ENCODE measurements at regions not wholly inside any gene's neighbourhood (a gene's known extent, or its start where the extent isn't known, plus 50 kb on each side); places are given as distances from the start of the nearest gene placed in this dataset.
"Not testable (repeated sequence)": the region's sequence is repeated elsewhere in the genome, so short reads cannot be mapped to it uniquely, and the experiment has no call there.

DNA sequence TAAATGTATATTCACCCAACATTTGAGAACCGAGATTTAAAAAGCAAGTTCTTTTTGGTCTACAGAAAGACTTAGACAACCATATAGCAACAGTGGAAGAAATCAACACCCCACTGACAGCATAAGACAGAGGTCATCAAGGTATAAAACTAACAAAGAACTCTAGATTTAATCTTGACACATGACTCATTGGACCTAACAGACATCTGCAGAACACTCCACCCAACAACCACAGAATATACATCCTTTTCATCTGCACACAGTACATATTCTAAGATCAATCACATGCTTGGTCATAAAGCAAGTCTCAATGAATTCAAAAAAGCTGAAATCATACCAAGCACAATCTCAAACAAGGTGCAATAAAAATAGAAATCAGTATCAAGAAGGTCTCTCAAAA is 65.8 kb downstream of the SPIN4 start:
- DNase-seq = no peak

DNA sequence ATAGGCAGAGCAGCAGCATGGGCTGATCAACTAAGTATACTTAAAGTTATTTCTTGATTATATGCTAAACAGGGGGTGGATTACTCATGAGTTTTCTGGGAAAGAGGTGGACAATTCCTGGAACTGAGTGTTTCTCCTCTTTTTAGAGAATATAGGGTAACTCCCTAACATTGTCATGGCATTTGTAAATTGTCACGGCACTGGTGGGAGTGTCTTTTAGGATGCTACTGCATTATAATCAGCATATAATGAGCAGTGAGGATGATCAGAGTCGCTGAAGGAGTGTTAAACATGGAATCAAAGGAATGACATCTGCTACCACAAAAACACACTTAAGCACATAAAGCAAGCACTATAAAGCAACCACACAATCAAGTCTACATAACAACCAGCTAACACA is 66.5 kb downstream of the SPIN4 start:
- no peak for DNase-seq

- DNase-seq = no peak
Observed at GRCh38 chrX:63283348-63283747, 67.8 kb downstream of the SPIN4 start.

GRCh38 chrX:63282828-63283227 is 68.3 kb downstream of the SPIN4 start:
- DNase-seq = no peak

- no peak for DNase-seq
Observed at GRCh38 chrX:63282077-63282476, 69.1 kb downstream of the SPIN4 start.

- no peak for DNase-seq
Observed at GRCh38 chrX:63281465-63281864, 69.7 kb downstream of the SPIN4 start.

DNA sequence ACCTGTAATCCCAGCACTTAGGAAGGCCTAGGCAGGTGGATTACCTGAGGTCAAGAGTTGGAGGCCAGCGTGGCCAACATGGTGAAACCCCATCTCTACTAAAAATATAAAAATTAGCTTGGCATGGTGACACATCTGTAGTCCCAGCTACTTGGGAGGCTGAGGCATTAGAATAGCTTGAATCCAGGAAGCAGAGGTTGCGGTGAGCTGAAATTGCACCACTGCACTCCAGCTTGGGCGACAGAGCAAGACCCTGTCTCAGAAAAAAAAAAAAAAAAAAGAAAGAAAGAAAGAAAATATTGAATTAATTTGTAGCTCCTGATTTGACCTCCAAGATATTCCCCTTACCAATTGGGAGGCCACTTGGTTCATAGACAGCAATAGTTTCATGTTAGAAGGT is 73.7 kb downstream of the SPIN4 start:
- DNase-seq = not testable (repeated sequence)

- DNase-seq = no peak
Observed at GRCh38 chrX:63275127-63275526, 76.0 kb downstream of the SPIN4 start.

DNA sequence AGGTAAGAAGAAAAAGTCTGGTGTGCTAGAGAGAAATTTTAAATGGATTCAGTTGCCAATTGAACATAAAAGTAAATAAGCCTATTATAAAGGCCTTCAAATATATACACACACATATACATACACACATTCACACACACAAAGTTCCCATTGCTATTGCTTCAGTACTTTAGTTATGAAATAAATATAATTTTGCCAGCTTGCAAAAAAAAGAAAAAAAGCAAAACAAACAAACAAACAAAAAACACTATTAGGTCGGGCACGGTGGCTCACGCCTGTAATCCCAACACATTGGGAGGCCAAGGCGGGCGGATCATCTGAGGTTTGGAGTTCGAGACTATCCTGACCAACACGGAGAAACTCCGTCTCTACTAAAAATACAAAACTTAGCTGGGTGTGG is 80.3 kb downstream of the SPIN4 start:
- no peak for DNase-seq

DNA sequence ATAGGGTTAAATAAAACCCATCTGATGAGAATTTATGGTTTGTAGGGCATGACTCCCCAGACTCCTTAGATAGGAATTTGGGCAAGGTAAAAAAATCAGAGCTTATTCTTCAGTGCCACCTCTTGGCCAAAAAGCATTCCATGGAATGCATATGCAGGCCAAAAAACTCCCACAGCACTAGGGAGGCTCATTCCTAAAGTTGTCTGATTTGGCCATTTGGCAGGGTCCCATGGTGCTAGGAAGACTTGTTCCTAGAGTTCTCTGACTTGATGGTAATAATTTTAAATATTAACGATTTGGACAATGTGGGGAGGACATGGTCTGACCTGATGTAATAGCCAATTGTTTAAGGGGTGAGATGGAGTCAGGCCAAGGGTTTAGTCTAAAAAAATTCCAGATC is 93.0 kb downstream of the SPIN4 start:
- no peak for DNase-seq

DNA sequence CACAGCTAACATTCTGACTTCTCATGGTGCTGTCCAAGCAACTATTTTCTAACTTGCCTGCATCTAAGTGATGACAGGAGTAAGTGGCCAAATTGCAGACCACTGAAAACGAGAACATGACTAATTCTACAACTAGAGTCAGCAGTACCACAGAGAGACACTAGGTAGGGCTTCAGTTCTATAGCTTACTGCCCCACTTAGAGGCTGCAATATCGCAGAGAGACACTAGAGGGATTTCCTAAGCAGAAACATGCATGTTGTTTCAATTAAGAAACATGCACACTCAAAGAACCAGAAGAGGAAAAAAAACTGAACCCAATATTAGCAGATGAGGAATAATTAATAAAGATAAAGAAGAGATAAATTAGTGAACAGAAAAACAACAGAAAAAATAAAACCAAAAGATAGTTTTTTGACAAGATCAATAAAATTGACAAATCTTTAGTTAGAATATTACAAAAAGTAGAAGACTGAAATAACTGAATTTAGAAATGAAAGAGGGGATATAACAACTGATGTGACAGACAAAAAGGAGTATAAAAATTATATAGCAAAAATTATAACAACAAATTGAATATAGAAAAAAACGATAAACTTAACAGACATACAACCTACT is 100.8 kb downstream of the SPIN4 start:
- no peak for DNase-seq

DNA sequence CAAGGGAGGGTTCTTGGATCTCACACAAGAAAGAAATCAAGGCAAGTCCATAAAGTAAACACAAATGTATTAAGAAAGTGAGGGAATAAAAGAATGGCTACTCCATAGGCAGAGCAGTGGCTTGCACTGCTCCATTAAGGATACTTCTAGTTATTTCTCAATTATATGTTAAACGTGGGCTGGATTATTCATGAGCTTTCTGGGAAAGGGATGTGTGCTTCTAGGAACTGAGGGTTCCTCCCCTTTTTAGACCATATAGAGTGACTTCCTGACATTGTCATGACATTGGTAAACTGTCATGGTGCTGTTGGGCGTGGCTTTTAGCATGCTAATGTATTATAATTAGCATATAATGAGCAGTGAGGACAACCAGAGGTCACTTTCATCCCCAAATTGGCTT is 108.4 kb downstream of the SPIN4 start:
- DNase-seq = not testable (repeated sequence)

- DNase-seq = not testable (repeated sequence)
Observed at GRCh38 chrX:63235963-63236362, 115.2 kb downstream of the SPIN4 start.

DNA sequence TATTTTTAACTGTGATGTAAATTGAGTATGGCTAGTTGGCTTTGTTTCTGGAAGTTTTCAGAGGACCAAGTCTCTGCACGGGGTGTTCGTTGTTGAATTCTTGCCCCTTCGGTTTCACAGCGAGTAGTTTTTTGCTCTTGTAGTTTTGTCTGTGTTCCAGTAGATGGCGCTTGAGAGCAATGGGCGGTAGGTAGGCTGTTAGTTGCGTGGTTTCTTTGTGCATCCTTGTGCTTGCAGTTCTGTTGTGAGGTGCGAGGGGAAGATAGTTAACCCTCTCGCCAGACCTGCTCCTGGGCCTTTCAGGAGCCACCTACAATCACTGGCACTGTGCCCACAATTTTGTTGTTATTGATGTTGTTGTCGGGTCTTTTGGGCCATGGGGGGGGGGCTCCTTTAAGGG is 118.1 kb downstream of the SPIN4 start:
- not testable (repeated sequence) for DNase-seq

GRCh38 chrX:63218202-63218601 is 132.9 kb downstream of the SPIN4 start:
- DNase-seq = not testable (repeated sequence)

GRCh38 chrX:63217549-63217948 is 133.6 kb downstream of the SPIN4 start:
- DNase-seq = not testable (repeated sequence)

DNA sequence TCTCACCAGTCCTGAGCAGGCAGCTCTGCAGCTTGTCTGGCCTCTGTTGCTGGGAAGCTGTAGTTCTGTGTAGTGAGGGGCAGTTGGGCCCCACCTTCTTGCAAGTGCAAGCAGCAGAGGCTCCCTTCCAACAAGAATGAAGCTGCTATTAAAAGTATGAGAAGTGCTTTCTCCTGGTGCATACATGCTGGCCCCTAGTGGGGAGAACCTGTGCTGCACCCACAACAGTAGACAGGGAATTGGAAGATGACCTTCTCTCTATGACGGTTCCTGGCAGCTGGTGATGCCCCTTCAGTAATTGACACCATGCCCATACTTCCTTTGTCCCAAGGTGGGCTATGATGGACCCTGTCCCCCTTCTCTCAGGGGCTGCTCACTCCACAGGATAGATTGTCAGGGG is 141.5 kb downstream of the SPIN4 start:
- DNase-seq = not testable (repeated sequence)

- not testable (repeated sequence) for DNase-seq
Observed at GRCh38 chrX:63209128-63209527, 142.0 kb downstream of the SPIN4 start.

- DNase-seq = not testable (repeated sequence)
Observed at GRCh38 chrX:63204266-63205074, 146.7 kb downstream of the SPIN4 start.

DNA sequence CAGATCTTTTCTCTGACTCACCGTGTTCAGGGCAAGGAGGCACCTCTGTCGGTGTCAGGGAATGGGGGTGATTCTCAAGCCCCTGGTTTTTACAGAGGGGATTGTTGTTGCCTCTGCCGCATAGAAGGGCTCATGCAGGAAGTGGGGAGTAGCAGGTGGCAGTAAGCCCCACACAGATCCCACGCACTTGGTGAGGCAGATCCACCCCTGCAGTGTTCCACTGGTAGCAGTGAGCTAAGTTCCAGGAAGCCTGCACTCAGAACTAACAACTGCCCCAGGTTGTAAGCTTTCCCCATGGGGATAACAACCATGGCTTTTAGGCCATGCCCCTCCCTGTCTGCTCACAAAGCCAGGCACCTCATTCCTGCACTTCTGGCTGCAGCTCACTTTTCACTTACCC is 149.1 kb downstream of the SPIN4 start:
- not testable (repeated sequence) for DNase-seq

- not testable (repeated sequence) for DNase-seq
Observed at GRCh38 chrX:63198693-63199092, 152.4 kb downstream of the SPIN4 start.

GRCh38 chrX:63192366-63193041 is 158.6 kb downstream of the SPIN4 start:
- DNase-seq = not testable (repeated sequence)

DNA sequence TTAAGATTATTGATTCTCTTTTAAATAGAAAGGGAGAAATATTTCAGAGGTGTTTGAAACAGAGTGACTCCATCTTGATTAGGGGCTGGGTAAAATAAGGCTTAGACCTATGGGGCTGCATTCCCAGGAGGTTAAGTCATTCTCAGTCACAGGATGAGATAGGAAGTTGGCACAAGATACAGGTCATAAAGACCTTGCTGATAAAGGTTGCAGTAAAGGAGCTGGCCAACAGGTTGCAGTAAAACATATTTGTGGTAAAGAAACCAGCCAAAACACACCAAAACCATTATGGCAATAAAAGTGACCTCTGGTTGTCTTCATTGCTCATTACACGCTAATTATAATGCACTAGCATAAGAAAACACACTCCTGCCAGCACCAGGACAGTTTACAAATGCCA is 165.0 kb downstream of the SPIN4 start:
- DNase-seq = no peak

GRCh38 chrX:63179852-63180251 is 171.3 kb downstream of the SPIN4 start:
- not testable (repeated sequence) for DNase-seq

All from C1 segment of cervical spinal cord (tissue), 14 donors.